ENCODE measurements at regions not wholly inside any gene's neighbourhood (a gene's known extent, or its start where the extent isn't known, plus 50 kb on each side); places are given as distances from the start of the nearest gene placed in this dataset.

DNA sequence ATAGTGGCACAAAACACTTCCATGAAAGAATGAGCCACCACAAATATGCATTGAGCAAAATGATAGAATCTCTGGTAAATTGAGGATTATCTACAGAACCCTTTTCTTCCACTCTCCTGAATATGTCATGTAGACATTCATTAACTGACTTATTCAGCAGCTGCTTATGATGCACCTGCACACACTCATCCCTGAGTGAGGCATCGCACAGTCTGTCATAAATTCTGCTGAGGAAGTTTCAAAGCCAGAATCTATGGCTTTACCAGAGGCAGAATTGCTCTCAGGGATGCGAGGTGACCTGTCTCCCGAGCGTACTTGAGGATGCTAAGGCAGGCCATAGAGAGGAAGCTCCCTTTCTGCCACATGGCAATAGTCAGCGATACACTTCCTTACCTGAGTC, 1090.2 kb downstream of the UQCRFS1 start:
- TF ChIP-seq POLR2A (IDR thresholded peaks at IDR 0.05; ENCODE audit: low read depth, low read length) (no peak), TAF1 (IDR thresholded peaks at IDR 0.05; ENCODE audit: low read depth, low read length) (no peak), SPI1 (IDR thresholded peaks at IDR 0.05; ENCODE audit: low read depth, low read length) (no peak), PAX5 (IDR thresholded peaks at IDR 0.05; ENCODE audit: insufficient read depth, low read length, severe bottlenecking) (no peak), POLR2AphosphoS5 (IDR thresholded peaks at IDR 0.05; ENCODE audit: low read depth, low read length) (no peak), POU2F2 (IDR thresholded peaks at IDR 0.05; ENCODE audit: low read depth, low read length) (no peak)

Measured in GM12891 (cell line).